Kidney tubule cell (primary cell): ENCODE measurements at regions not wholly inside any gene's neighbourhood (a gene's known extent, or its start where the extent isn't known, plus 50 kb on each side); places are given as distances from the start of the nearest gene placed in this dataset.

ENCODE experiments used
- DNase-seq: peaks from one replicate; pipeline ENCODE4 v3.0.0-alpha.2; 2018; ENCODE audit warnings: low spot score

- no peak for DNase-seq
These were observed 1233.0 kb upstream of the EYS start for GRCh38 chr6:66940003-66940402.

GRCh38 chr6:66937180-66937579, 1230.2 kb upstream of the EYS start:
- no peak for DNase-seq

GRCh38 chr6:66935612-66936011, 1228.6 kb upstream of the EYS start:
- DNase-seq: no peak

- DNase-seq: no peak
These were observed 1224.8 kb upstream of the EYS start for GRCh38 chr6:66931787-66932186.

- no peak for DNase-seq
These were observed 1223.7 kb upstream of the EYS start for GRCh38 chr6:66930559-66931290.

- DNase-seq: peak; percentile 1
These were observed 1219.0 kb upstream of the EYS start for GRCh38 chr6:66926060-66926459.

- no peak for DNase-seq
These were observed 1206.6 kb upstream of the EYS start for GRCh38 chr6:66913657-66914056.

GRCh38 chr6:66902457-66902856, 1195.4 kb upstream of the EYS start:
- no peak for DNase-seq

- DNase-seq: no peak
These were observed 1193.4 kb upstream of the EYS start for GRCh38 chr6:66900133-66901083.

- DNase-seq: peak; percentile 24
These were observed 1190.5 kb upstream of the EYS start for GRCh38 chr6:66897576-66897975.

- peak; percentile 76 for DNase-seq
These were observed 1189.4 kb upstream of the EYS start for GRCh38 chr6:66896415-66896814.

- DNase-seq: no peak
These were observed 1176.4 kb upstream of the EYS start for GRCh38 chr6:66883453-66883852.

GRCh38 chr6:66866801-66867200, 1159.8 kb upstream of the EYS start:
- peak; percentile 6 for DNase-seq

GRCh38 chr6:66865771-66866170, 1158.7 kb upstream of the EYS start:
- DNase-seq: peak; percentile 57

GRCh38 chr6:66861007-66861541, 1154.0 kb upstream of the EYS start:
- no peak for DNase-seq

GRCh38 chr6:66860328-66860727, 1153.3 kb upstream of the EYS start:
- no peak for DNase-seq

- DNase-seq: no peak
These were observed 1151.2 kb upstream of the EYS start for GRCh38 chr6:66858196-66858595.

GRCh38 chr6:66854014-66854413, 1147.0 kb upstream of the EYS start:
- no peak for DNase-seq

GRCh38 chr6:66851930-66852329, 1144.9 kb upstream of the EYS start:
- DNase-seq: no peak

GRCh38 chr6:66849843-66850242, 1142.8 kb upstream of the EYS start:
- DNase-seq: peak; percentile 41

- DNase-seq: no peak
These were observed 1141.4 kb upstream of the EYS start for GRCh38 chr6:66848244-66848953.

- no peak for DNase-seq
These were observed 1131.7 kb upstream of the EYS start for GRCh38 chr6:66838764-66839163.
